H9 (cell line): ENCODE measurements at regions not wholly inside any gene's neighbourhood (a gene's known extent, or its start where the extent isn't known, plus 50 kb on each side); places are given as distances from the start of the nearest gene placed in this dataset.
A peak's percentile ranks its signal among the peaks of the same experiment; 100 is the strongest.

Experiments
- DNase-seq: peaks from one replicate; pipeline ENCODE4 v3.0.0-alpha.2; 2017
- H2AFZ ChIP-seq: one replicate; pipeline ENCODE4 v1.6.1; 2013; ENCODE audit warnings: mild to moderate bottlenecking, low read length, control low read depth, moderate library complexity
- H2AK5ac ChIP-seq: 2 replicates; pipeline ENCODE4 v1.6.1; 2013; ENCODE audit warnings: low read length, control low read depth, mixed read lengths; ENCODE audit not compliant: insufficient read length
- H2BK120ac ChIP-seq: one replicate; pipeline ENCODE4 v1.6.1; 2013; ENCODE audit warnings: low read depth, mild to moderate bottlenecking, low read length, control low read depth, inconsistent platforms; ENCODE audit not compliant: poor library complexity, severe bottlenecking
- H2BK12ac ChIP-seq: 2 replicates; pipeline ENCODE4 v1.6.1; 2013; ENCODE audit warnings: low read length, control low read depth, mixed read lengths, low read depth; ENCODE audit not compliant: insufficient read length
- H2BK15ac ChIP-seq: 2 replicates; pipeline ENCODE4 v1.6.1; 2013; ENCODE audit warnings: low read depth, low read length, control low read depth
- H2BK20ac ChIP-seq: one replicate; pipeline ENCODE4 v1.6.1; 2013; ENCODE audit warnings: low read depth, mild to moderate bottlenecking, low read length, control low read depth, inconsistent platforms; ENCODE audit not compliant: poor library complexity, severe bottlenecking
- H2BK5ac ChIP-seq: 2 replicates; pipeline ENCODE4 v1.6.1; 2013; ENCODE audit warnings: low read length, control low read depth, mixed read lengths; ENCODE audit not compliant: insufficient read length
- H3K14ac ChIP-seq: 2 replicates; pipeline ENCODE4 v1.6.1; 2013; ENCODE audit warnings: low read length, control low read depth; ENCODE audit not compliant: insufficient read depth
- H3K18ac ChIP-seq: 2 replicates; pipeline ENCODE4 v1.6.1; 2013; ENCODE audit warnings: low read depth, mild to moderate bottlenecking, mixed read lengths, low read length, control low read depth; ENCODE audit not compliant: insufficient read length
- H3K23ac ChIP-seq: 2 replicates; pipeline ENCODE4 v1.6.1; 2013; ENCODE audit warnings: low read length, control low read depth, mixed read lengths, low read depth; ENCODE audit not compliant: insufficient read length
- H3K23me2 ChIP-seq: 2 replicates; pipeline ENCODE4 v1.6.1; 2013; ENCODE audit warnings: low read depth, mild to moderate bottlenecking, mixed read lengths, low read length, control low read depth; ENCODE audit not compliant: insufficient read length, poor library complexity, severe bottlenecking
- H3K27ac ChIP-seq: 2 replicates; pipeline ENCODE4 v1.5.1; 2013; ENCODE audit warnings: low read length, control low read depth, mixed read lengths, low read depth; ENCODE audit not compliant: insufficient read length
- H3K27me3 ChIP-seq: 2 replicates; pipeline ENCODE4 v1.6.1; 2013; ENCODE audit warnings: low read length, control low read depth, inconsistent platforms; ENCODE audit not compliant: insufficient read depth
- H3K4ac ChIP-seq: 2 replicates; pipeline ENCODE4 v1.6.1; 2013; ENCODE audit warnings: low read depth, mild to moderate bottlenecking, control low read depth, inconsistent platforms, low read length, moderate library complexity
- H3K4me1 ChIP-seq: 2 replicates; pipeline ENCODE4 v1.6.1; 2013; ENCODE audit warnings: low read length, control low read depth, inconsistent platforms; ENCODE audit not compliant: insufficient read depth
- H3K4me2 ChIP-seq: 2 replicates; pipeline ENCODE4 v1.6.1; 2013; ENCODE audit warnings: low read length, control low read depth, mixed read lengths; ENCODE audit not compliant: insufficient read length, insufficient read depth
- H3K56ac ChIP-seq: 2 replicates; pipeline ENCODE4 v1.6.1; 2013; ENCODE audit warnings: low read depth, mild to moderate bottlenecking, mixed read lengths, low read length, control low read depth; ENCODE audit not compliant: insufficient read length
- H3K79me1 ChIP-seq: 2 replicates; pipeline ENCODE4 v1.6.1; 2013; ENCODE audit warnings: low read depth, mild to moderate bottlenecking, moderate library complexity, low read length, control low read depth, inconsistent platforms; ENCODE audit not compliant: insufficient read depth, poor library complexity, severe bottlenecking
- H3K79me2 ChIP-seq: 2 replicates; pipeline ENCODE4 v1.6.1; 2013; ENCODE audit warnings: low read length, control low read depth, inconsistent platforms; ENCODE audit not compliant: insufficient read depth
- H3K9ac ChIP-seq: 2 replicates; pipeline ENCODE4 v1.6.1; 2013; ENCODE audit warnings: low read length, control low read depth, mixed read lengths; ENCODE audit not compliant: insufficient read length; ENCODE audit errors: extremely low read depth
- H3K9me3 ChIP-seq: one replicate; pipeline ENCODE4 v1.6.1; 2013; ENCODE audit warnings: low read depth, low read length, inconsistent platforms; ENCODE audit not compliant: control insufficient read depth
- H3T11ph ChIP-seq: one replicate; pipeline ENCODE4 v1.6.1; 2013; ENCODE audit warnings: mild to moderate bottlenecking, low read length, control low read depth, inconsistent platforms
- H4K20me1 ChIP-seq: one replicate; pipeline ENCODE4 v1.6.1; 2013; ENCODE audit not compliant: control insufficient read depth, insufficient read length, insufficient read depth
- H4K5ac ChIP-seq: 2 replicates; pipeline ENCODE4 v1.6.1; 2013; ENCODE audit warnings: low read depth, mild to moderate bottlenecking, mixed read lengths, low read length, control low read depth; ENCODE audit not compliant: insufficient read length
- H4K8ac ChIP-seq: replicated peaks from 2 replicates; pipeline ENCODE4 v1.6.1; 2013; ENCODE audit warnings: low read length, control low read depth, mixed read lengths, low read depth; ENCODE audit not compliant: insufficient read length
- H4K91ac ChIP-seq: 2 replicates; pipeline ENCODE4 v1.6.1; 2013; ENCODE audit warnings: low read depth, mild to moderate bottlenecking, moderate library complexity, mixed read lengths, low read length, control low read depth; ENCODE audit not compliant: insufficient read length
- H3K27ac Mint-ChIP-seq, 3 experiments: 2 replicates in 2 of 3; 3 replicates in 1 of 3; pipeline ENCODE4 v1.8.0; 2020 to 2021; ENCODE audit warnings: mixed read lengths in 3 of 3, mild to moderate bottlenecking in 1 of 3, moderate library complexity in 1 of 3
- H3K27me3 Mint-ChIP-seq: 2 replicates; pipeline ENCODE4 v1.8.0; 2021; ENCODE audit warnings: low read depth, mild to moderate bottlenecking, moderate library complexity, mixed read lengths
- H3K36me3 Mint-ChIP-seq, 3 experiments: 2 replicates in 2 of 3; 3 replicates in 1 of 3; pipeline ENCODE4 v1.8.0; 2020 to 2021; ENCODE audit warnings: low read depth in 3 of 3, mixed read lengths in 3 of 3; ENCODE audit not compliant: insufficient read depth in 1 of 3
- H3K4me1 Mint-ChIP-seq, 2 experiments: 2 replicates each; pipeline ENCODE4 v1.8.0; 2020; ENCODE audit warnings: mixed read lengths in 2 of 2
- H3K4me3 Mint-ChIP-seq, 2 experiments: 2 replicates in 1 of 2; 3 replicates in 1 of 2; pipeline ENCODE4 v1.8.0; 2020 to 2021; ENCODE audit warnings: mild to moderate bottlenecking in 2 of 2, mixed read lengths in 2 of 2, moderate library complexity in 1 of 2
- H3K9me3 Mint-ChIP-seq, 2 experiments: 2 replicates in 1 of 2; 3 replicates in 1 of 2; pipeline ENCODE4 v1.8.0; 2020; ENCODE audit warnings: mild to moderate bottlenecking in 2 of 2, mixed read lengths in 2 of 2, moderate library complexity in 1 of 2
- WGBS: extraction: QIAGEN DNeasy Blood & Tissue Kit; methylation state at CpG from one replicate; pipeline ENCODE4 v1.1.7; 2013; ENCODE audit warnings: missing lambda C conversion rate, low lambda C conversion rate, mixed read lengths; ENCODE audit not compliant: insufficient read length; ENCODE audit errors: extremely low coverage; 5-methylcytosine and 5-hydroxymethylcytosine counted together
- TF ChIP-seq, protein P1 (sequence below): fragments of 200-600 bp; sonication (generic); conservative IDR thresholded peaks from 3 replicates; pipeline ENCODE4 v1.8.0; 2021; ENCODE audit warnings: antibody characterized with exemption, mild to moderate bottlenecking

DNA sequence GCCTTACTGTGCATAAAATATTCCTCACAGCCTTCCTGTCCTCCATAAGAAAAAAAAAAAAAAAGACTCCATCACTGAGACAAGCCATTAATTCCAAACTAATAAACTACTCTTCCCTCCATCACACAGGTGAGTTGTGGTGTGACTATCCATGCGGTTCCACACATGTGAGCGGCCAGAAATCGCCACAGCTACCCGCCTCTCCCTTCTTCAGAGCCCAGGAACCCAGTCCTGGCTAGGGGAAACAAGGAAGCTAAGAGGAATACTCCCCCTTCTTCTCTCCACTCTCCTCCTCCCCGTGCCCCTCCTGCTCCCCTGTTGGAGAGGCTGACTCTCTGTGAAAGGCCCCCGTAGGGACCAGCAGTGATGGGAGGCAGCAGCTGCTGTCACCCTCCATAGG lies 128.6 kb upstream of the ARID1B start:
- no CpG with 5 or more reads among the region's 6 CpGs for WGBS
- Histone ChIP-seq H2BK15ac (no peak overlapping the region), H3K4me2 (no peak overlapping the region), H2BK12ac (no peak overlapping the region), H3K56ac (no peak overlapping the region), H2BK20ac (no peak overlapping the region), H3K79me2 (no peaks in the 10 kb centered on the region), H3K4ac (no peak overlapping the region), H2AK5ac (no peak overlapping the region), H4K5ac (no peak overlapping the region), H4K8ac (no peak overlapping the region), H3K4me1 (no peaks in the 10 kb centered on the region), H3K79me1 (no peaks in the 10 kb centered on the region), H2BK5ac (no peak overlapping the region), H3T11ph (no peak overlapping the region), H3K9me3 (no peaks in the 10 kb centered on the region), H3K18ac (no peak overlapping the region), H3K14ac (no peak overlapping the region), H4K91ac (no peak overlapping the region), H2BK120ac (no peak overlapping the region), H2AFZ (no peak overlapping the region), H3K27me3 (no peaks in the 10 kb centered on the region), H4K20me1 (no peaks in the 10 kb centered on the region), H3K23me2 (no peaks in the 10 kb centered on the region), H3K23ac (no peak overlapping the region), H3K27ac (no peak overlapping the region), H3K9ac (no peak overlapping the region)
- TF ChIP-seq, protein P1, sequence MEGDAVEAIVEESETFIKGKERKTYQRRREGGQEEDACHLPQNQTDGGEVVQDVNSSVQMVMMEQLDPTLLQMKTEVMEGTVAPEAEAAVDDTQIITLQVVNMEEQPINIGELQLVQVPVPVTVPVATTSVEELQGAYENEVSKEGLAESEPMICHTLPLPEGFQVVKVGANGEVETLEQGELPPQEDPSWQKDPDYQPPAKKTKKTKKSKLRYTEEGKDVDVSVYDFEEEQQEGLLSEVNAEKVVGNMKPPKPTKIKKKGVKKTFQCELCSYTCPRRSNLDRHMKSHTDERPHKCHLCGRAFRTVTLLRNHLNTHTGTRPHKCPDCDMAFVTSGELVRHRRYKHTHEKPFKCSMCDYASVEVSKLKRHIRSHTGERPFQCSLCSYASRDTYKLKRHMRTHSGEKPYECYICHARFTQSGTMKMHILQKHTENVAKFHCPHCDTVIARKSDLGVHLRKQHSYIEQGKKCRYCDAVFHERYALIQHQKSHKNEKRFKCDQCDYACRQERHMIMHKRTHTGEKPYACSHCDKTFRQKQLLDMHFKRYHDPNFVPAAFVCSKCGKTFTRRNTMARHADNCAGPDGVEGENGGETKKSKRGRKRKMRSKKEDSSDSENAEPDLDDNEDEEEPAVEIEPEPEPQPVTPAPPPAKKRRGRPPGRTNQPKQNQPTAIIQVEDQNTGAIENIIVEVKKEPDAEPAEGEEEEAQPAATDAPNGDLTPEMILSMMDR = no peak
- Mint-ChIP-seq H3K27ac (peak overlapping the region in 1 of 3 experiments; percentile 21; a peak in 1 of 7 replicates), H3K4me1 (peaks cover 4 to 7% of the 10 kb centered on the region in 2 experiments; a peak in 3 of 4 replicates), H3K4me3 (no peak overlapping the region), H3K36me3 (peaks cover 0 to 17% (median 13%) of the 10 kb centered on the region in 3 experiments; a peak in 5 of 7 replicates), H3K9me3 (peaks cover 9 to 19% of the 10 kb centered on the region in 2 experiments; a peak in 4 of 5 replicates), H3K27me3 (peaks cover 13% of the 10 kb centered on the region)
- DNase-seq = no peak
